SK-N-SH treated with all-trans-retinoic acid at 6 μM for 48 hours (cell line): ENCODE measurements at regions not wholly inside any gene's neighbourhood (a gene's known extent, or its start where the extent isn't known, plus 50 kb on each side); places are given as distances from the start of the nearest gene placed in this dataset.

ENCODE experiments used
- CSDC2 ChIP-seq: fragments of 250-450 bp; sonication (Bioruptor Pico); IDR thresholded peaks from 2 replicates; pipeline ENCODE4 v1.5.0; 2020; ENCODE audit warnings: mild to moderate bottlenecking, moderate library complexity
- GLIS3 ChIP-seq: fragments of 250-450 bp; sonication (Bioruptor Pico); IDR thresholded peaks from 2 replicates; pipeline ENCODE4 v1.5.0; 2020; ENCODE audit warnings: mild to moderate bottlenecking, moderate library complexity
- PATZ1 ChIP-seq: fragments of 250-450 bp; sonication (Bioruptor Pico); IDR thresholded peaks from 2 replicates; pipeline ENCODE4 v1.8.0; 2020; ENCODE audit warnings: mild to moderate bottlenecking, moderate library complexity, borderline replicate concordance
- PPARA ChIP-seq: fragments of 250-450 bp; sonication (Bioruptor Pico); IDR thresholded peaks from 2 replicates; pipeline ENCODE4 v1.5.0; 2020; ENCODE audit warnings: mild to moderate bottlenecking, borderline replicate concordance
- ZC3H10 ChIP-seq: fragments of 250-450 bp; sonication (Bioruptor Pico); IDR thresholded peaks from 2 replicates; pipeline ENCODE4 v1.5.1; 2021; ENCODE audit warnings: mild to moderate bottlenecking, moderate library complexity

DNA sequence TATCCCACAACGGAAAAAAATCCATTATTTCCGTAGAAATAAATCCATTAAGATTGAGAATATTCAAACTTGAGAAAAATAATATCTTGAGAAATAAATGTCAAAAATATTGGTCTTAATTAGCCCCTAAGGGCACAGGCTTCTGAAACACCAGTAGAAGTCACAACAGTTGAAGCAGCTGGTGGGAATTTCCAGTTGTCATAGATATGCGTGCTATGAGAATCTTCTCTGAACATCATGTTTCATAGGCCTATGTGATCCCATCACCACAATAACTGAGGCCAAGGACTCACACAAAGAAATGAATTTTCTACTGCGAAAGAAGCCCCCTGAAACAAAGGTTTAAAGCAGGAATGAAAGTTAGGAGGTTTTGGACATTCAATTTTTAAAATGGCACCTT, 292.0 kb downstream of the DTHD1 start:
- TF ChIP-seq CSDC2 (no peak), PPARA (no peak), PATZ1 (CRISPR knock-in tag) (no peak), GLIS3 (no peak), ZC3H10 (CRISPR knock-in tag) (no peak)
